Superior temporal gyrus (tissue), 1 donor: ENCODE measurements at regions not wholly inside any gene's neighbourhood (a gene's known extent, or its start where the extent isn't known, plus 50 kb on each side); places are given as distances from the start of the nearest gene placed in this dataset.

ENCODE experiments used
- DNase-seq: peaks from one replicate; pipeline ENCODE4 v3.0.0-alpha.2; 2016; ENCODE audit errors: extremely low spot score

DNA sequence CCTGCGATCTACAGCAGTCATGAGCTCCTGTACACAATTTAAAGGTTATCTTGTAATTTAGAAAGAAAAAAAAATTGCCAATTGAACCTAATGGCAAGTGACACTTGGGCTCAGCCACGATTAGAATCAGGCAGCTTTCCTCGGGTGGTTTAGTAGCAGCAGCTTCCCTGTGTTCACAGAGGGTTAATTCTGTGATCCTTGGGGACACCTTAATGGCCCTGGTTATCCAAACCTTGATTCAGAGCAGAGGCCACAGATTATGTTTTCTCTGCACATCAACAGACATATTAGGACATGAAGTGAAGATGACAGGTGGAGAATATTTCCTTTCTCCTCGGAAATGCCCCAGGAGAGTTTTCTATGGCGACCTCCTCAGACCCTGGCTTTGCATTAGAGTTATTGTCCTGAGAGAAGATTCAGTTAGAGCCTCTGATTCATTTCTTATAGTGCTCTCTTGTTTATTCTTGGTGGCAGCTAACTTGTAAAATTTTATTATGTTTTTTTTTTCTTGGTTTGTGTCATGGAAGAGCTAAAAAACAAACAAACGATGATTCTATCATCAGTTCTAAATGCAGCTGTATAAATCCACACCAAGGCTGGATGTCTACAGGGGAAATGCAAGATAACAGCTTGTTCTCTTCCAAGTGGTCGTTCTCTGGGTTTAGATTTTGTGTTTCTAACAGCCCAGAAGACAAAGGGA is 351.2 kb upstream of the DYNLRB2 start:
- DNase-seq: no peak

DNA sequence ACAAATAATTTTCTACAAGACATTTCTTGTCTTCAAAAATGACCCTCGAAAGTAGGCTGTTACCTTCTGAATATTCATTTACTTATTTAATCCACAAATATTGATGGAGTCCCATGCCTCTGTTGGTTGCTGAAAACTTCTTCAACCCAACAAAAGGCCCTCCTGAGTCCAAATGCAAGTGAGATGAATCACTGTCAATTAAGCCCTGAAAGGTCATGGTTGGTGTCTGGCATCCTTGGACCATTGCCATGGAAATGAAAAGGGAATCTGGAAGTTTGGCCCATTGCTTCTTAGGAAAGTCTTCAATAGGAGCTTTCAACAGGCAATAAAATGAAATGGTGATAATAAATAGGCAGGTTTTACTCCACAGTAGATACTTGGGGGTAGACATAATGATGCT is 364.7 kb upstream of the DYNLRB2 start:
- no peak for DNase-seq

DNA sequence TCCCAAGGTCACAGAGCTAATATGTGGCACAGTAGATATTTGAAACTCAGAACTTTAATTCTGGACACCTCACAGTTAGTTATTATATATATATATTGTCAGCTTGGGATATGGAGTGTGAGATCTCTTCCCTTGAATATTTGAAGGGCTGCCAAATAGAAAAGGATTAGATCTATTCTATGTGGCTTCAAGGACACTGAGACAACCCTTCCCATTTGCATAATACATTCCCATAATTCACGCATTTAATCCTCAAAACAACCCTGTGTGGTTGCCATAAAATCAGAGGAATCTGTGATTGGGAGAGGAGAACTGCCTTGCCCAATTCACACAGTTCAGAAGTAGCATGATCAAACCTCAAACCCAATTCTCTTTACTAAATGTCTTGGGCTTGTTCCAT is 365.8 kb upstream of the DYNLRB2 start:
- no peak for DNase-seq

DNA sequence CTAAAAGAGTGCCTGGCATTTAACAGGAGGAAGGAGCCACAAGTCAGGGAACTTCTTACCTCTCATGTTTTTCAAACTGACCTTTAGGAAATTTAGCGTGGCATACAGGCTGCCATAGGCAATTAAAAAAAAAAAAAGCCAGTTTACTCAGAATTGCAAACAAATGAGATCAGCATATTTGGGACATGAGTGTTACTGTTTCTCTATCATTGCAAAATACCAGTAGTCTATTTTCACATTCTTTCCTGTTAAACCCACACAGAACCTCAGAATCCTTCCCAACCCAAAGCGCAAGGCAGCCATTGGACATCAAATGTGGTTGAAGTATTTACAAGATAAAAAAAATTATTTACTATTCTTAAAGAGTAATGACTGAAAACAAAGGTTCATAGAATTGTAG is 366.4 kb upstream of the DYNLRB2 start:
- no peak for DNase-seq

DNA sequence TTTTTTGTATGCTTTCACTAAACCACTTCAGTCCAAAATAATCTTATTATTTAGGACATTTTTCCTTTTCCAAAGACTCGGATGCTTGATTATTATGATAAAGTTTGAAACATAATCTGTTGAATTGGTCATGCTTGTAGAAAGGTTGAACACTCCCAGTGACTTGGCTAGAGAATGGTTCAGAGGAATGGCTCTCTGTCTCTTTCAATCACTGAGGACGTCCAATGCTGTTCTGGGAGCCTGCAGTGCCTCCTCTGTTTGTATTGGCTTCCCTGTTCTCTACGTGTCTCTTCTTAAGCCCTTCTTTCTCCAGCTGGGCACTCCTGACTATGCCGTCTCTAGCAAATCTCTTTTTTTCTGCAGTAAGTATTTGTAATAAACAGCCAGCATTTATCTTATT is 369.0 kb upstream of the DYNLRB2 start:
- DNase-seq: no peak

DNA sequence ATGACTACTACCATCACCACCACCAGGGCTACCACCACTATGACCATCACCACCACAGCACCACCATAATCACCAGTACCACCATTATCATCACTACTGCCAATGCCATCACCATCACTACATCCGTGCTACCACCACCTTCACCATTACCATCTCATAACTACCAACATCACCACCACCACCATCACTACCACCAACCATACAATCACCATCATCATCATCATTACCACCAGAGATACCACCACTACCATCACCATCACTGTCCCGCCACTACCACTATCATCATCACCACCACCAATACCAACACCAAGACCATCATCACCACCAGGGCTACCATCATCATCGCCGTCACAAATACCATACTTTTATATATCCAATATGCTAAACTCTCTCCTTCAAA is 369.6 kb upstream of the DYNLRB2 start:
- DNase-seq: no peak

DNA sequence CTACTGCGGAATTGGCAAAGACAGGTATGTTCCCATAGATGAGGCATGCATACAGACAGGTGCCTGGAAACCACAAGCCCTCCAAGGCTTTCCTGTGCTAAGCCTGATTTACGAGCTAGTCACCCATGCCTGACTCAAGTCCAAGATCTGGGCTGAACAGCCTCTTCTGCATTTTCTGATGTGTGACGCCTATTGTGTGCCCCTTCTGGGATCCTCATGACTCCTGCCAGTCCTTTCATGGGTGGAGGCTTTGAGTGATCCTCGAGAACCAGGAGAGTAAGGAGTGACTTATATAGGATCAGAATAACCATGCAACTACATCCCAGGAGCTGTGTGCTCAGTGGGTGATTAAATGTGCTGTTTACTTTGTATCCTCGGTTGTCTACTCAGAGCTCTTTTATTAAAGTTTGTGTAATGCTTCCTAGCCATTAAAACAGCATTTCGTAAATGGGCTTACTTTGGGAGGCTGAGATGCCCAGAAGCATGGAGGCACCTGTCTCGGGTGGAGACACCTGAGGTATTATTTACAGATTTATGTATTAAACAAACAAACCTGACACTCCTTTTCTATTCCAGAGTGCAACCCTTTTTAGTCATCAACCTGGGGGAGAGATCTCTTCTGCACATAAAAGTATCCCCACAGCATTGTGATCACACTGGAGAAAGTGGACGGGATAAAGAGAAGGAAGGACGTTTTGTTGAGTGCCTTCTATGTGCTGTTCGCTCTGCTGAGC is 373.0 kb upstream of the DYNLRB2 start:
- DNase-seq: no peak

DNA sequence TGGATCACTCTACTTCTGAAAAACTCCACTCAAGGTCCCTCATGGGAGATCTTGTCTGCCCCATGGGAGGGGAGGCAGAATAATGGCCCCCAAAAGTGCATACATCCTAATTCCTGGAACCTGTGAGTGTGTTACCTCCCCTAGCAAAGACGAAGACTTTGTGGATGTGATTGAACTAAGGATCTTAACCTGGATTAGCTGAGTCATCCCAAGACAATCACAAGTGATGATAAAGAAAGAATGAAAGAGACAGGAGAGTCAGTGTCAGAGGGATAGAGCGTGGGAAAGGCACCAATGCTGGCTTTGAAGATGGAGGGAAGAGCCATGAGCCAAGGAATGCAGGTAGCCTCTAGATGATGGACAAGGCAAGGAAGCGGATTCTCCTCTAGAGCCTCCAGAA is 374.7 kb upstream of the DYNLRB2 start:
- no peak for DNase-seq

DNA sequence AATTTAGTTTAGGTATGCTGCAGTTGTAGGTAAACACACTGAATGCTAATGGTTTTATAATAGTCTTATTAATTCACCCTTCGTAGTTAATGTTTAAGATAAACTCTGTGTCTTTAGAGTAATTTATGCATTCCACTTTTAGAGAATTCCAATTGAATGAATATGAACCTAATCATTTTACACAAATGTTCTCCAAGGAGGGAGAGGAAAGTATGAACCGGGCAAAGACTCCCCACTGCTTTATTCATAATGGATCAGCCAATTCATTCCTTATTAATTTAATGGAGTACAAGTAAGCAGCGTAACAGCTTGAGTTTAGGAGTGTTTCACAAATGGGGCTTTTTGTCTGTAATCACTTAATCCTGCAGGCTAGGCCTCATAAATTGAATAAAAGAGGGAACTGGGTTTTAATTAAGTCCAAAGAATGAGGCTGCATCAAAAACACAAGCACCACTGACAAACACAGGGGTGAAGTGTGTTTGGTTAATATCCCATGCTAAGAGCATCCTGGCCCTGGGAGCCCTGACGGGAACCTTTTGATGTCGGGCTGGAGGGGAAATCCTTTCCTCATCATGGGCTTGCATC is 375.7 kb upstream of the DYNLRB2 start:
- no peak for DNase-seq

DNA sequence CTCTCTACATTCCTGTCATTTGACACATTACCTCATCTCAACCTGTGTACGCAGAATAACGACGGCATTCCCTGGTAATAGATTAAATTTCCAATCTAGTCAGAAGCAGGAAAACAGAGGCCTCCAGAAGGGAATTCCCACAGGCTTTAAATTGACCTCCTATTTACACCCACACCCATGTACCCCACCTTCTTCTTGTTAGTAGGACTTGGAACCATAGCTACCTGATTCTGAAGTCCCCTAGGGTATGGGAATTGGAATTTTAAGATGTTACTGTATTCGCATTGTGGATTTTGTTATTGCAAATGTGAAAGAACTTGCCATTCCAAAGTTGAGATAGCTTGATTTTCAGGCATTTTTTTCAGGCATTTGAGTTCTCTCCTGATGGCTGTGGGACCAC is 377.5 kb upstream of the DYNLRB2 start:
- DNase-seq: no peak

DNA sequence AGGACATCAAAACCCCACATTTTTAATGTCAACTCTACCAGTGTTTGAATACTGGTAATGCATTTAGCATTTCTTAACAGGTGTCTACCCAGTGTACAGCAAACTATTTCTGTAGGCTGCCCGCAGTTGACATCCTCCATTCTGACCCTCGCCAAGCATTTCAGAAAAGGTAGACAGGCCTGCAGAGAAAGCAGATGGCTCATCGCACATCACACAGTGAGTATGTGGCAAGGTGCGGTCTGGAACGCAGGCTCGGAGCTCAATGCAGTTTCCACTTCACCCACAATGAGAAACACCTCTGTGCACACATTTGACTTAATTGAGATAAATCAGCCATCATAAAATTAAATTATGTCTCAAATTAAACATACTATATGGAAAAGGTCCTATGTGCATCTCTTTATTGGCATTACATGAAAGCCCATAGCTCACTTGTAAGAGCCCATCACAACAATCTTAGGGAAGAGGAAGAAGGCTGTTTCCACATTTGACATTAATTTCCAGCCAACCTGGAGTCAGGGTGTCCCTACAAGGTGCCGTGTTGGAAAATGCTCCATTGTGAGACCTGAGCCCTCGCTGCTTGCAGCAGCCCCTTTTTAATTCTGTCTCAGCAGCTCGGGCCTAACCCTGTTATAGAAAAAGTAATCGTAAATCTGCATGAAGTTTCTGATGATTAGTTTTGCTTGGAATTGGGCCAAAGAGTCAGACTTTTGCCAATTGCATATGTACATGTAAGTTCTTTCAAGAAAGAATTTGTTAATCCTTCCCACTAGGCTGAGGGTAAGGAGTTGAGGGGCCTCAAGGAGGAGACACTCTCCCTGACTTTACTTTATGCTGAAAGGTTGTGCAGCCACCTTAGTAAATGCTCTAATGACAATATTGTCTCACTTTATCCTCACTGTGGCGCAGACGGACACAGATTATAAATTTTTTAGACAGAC is 378.7 kb upstream of the DYNLRB2 start:
- DNase-seq: no peak

DNA sequence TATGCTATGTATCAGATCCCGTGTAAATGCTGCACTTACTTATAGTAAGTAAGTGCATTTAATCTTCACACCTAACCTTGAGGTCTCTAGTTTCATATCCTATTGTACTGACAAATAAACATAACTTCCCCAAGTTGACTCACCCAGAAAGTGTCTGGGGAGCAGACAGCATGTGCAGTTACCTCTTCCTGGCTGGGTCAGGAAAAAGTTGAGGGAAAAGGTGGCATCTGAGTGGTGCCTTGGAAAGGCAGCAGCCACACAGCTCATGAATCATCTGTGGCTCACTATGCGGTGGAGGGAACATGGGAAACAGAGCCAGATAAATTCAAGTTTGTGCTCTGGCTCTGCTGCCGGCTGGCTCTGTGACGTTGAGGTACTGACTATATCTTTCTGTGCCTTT is 382.0 kb upstream of the DYNLRB2 start:
- no peak for DNase-seq

DNA sequence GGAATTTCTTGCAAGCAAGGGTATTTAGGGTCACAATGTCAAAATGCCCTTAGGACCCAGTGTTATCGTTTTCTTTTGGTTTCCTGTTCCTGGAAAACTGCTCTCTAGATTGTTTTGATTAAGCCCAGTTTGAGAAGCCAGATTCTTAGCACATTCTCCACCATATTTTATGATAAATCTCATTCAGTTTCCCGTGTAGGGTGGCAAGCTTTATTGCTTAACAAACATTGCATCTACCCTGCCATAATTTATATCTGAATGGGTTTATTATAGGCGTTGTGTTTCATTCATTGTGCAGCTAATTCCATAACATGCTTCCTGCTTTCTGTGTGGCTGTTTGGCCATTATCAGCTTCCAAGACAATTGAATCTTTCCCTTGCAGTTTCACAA is 389.1 kb upstream of the DYNLRB2 start:
- no peak for DNase-seq

DNA sequence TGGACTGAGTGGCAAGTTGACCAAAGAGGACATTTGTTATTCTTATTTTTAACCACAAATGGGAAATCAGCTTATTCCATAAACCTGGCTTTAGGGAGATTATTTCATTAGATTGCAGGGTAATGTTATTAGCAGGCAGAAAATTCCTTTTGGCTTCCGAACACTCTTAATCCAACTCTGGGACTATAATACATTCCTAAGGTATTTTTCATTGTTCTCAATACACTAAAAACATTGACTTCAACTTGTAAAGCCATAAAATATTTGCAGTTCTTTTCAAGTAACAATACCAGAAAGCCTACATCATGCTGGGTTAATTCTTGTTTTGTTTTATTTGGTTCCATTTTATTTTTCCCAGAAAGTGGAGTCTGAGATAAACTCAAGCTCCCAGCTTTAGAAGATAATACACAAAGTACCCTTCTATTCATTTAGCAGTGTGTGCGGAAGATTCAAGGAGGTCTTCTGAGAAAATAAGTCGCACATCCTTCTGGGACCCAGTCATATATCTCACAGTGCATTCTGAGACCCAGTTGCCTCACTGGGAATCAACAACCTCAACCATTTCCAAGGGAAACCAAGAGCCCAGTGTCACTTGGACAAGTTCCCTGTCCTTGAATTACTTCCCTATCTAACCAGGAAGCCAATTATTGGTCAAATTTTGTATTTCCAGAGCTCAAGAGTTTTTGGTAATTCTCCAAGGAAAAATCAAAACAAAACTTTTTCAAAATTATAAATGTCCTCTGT is 389.6 kb upstream of the DYNLRB2 start:
- no peak for DNase-seq

DNA sequence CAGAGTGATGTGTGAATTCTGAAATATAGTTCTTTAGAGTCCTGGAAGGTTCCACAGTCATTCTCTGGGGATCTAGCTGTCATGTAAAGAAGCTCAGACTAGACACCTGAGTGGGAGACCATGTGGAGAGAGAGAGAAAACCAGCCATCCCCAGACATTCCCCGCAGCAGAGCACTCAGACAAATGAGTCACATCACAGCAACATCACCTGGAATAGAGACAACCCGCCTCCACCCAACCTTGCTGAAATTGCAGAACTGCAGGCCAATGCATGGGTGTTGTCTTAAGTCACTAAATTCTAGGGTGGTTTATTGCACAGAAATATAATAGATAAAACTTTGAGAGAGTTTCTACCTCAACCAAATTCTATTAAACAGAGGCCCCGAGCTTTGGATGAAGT is 392.0 kb upstream of the DYNLRB2 start:
- no peak for DNase-seq

DNA sequence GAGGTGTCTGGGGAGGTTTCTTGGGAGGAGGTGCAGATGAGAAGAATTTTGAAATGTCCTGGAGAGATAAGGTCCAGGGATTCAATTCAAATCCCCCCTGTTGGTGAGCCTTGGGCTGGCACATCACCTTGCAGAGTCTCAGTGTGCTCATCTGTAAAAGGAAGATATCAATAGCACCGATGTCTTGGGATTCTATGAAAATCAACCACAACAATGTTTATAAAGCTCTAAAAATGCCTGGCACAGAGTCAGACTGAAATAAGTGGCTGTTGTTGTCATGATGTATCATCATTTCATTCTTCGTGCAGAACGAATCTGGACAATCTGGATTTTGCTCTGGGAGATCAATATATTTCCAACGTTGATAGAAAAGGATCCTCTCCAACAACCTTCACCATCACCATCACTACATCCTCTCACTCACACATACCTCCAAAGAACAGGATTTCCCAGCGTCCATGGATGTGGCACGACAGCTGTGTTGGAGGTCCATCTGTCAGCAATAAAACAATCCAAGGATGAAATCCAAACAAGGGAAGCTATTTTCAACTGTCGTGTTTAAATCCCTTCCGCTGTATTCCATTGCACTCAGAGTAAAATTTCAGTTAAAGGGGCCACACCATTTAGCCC is 393.7 kb upstream of the DYNLRB2 start:
- no peak for DNase-seq

DNA sequence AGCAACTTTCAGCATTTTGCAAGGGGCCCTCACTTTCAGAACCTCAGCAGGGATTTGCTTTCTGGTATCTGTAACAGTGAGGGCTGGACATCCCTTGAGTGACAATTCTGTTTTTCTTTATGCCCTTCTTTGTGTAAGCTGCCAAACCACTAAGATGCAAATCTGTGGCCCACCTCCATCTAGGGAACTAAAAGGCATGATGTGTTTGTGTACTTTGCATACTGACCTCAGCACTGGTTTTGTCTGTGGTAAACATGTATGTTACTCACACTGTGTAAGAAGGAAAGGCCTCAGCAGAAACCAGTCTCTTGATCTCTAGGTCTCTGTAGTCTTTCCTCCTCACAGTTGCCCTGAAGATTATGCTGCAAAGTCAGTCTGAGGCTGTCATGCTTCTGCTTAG is 396.6 kb upstream of the DYNLRB2 start:
- DNase-seq: no peak

DNA sequence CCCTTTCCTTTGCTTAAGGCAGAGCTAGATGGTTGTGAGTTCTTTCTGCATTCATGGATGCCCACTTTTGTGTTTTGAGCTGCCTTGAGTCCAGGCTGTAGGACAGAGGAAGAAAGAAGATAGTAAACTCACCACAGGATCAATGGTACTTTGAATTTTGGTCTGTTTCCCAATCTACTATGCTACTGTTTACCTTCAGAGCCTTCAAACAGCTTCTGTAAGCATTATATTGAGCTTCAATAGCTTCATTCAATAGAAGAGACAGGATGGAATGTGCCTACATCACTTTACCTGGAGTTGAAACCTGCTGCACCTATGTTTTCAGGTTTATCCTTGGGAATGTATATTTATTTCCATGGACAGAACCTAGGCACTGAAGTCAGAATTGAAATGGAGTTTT is 397.9 kb upstream of the DYNLRB2 start:
- no peak for DNase-seq

DNA sequence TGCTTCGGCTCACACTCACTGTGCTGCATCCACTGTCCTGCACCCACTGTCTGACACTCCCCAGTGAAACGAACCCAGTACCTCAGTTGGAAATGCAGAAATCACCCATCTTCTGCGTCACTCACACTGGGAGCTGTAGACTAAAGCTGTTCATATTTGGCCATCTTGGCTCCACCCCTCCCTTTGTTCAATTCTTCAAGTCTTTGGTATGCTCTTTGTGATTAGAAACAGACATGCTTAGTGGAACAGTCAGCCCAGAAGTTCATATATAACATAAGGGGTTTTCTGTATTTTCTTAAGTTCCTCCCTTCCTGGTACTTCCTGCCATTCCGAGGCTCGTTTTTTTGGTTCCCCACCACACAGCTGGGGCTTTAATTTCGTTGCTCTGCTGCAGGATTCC is 398.5 kb upstream of the DYNLRB2 start:
- no peak for DNase-seq

DNA sequence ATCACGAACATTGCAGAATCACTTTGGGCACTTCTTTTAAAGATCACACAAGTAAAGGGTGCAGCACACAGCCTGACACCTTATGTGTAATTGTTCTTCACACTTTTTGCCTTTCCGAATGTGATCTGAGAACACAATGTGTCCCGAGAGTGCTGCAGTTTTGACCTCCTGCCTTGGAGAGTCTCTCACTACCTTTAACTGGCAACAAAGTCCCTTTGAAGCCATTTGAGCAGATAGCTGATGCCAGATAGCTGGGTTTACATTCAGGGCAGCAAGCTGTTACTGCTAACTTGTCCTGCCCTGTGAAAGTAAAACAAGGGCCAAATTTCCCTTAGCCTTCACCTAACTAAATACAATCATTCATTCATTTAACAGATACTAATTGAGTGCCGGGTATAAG is 411.0 kb upstream of the DYNLRB2 start:
- DNase-seq: no peak

DNA sequence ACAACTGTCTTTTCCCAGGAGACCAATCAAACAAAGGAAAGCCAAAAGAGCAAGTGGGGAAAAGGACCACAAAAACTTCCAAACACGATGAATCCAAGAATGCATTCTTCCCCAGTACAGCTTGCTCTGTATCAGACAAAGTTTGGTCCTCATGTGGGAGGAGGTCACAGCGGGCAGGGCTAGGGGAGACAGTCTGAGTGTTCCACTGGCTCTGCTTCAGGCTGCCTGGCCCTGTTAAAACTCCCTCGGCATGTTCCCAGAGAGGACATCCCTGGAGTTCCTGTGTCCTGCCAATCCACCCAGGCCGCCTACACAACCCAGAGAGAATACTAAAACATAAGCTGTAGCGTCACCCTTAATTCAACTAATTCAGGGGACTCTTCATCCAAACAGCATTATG is 415.1 kb upstream of the DYNLRB2 start:
- no peak for DNase-seq
